Naive thymus-derived CD4-positive, alpha-beta T cell (primary cell): ENCODE measurements at regions not wholly inside any gene's neighbourhood (a gene's known extent, or its start where the extent isn't known, plus 50 kb on each side); places are given as distances from the start of the nearest gene placed in this dataset.

ENCODE experiments used
- ATAC-seq: fragments of 150-1000 bp; cut with Tn5 transposase; 2 replicates; pipeline ENCODE4 v1.10.0; 2021; ENCODE audit warnings: mild to moderate bottlenecking, moderate library complexity
- CTCF ChIA-PET: fragments of 350-600 bp; sonication (Branson Sonifier 250); formaldehyde crosslinking; loops from one replicate; lab custom pipeline; 2021; ENCODE audit warnings: antibody characterized with exemption; lab: Charles Lee
- POLR2A ChIA-PET: fragments of 350-600 bp; sonication (Branson Sonifier 250); formaldehyde crosslinking; loops from one replicate; lab custom pipeline; 2021; ENCODE audit warnings: antibody characterized with exemption, inconsistent platforms; lab: Charles Lee
- DNase-seq, 9 donors: peaks; one replicate each; pipeline versions ENCODE4 v3.0.0 to v3.0.0-alpha.2; 2020 to 2022; ENCODE audit warnings: mixed read lengths in 1 of 9
- H3K27ac ChIP-seq: one replicate; pipeline ENCODE4 v1.7.0; 2013; ENCODE audit warnings: mild to moderate bottlenecking, low read depth, low read length, moderate library complexity
- H3K27me3 ChIP-seq, 2 donors: one replicate each; pipeline ENCODE4 v1.7.0; 2013; ENCODE audit warnings: low read length in 2 of 2, mild to moderate bottlenecking in 2 of 2, moderate library complexity in 2 of 2; ENCODE audit not compliant: control insufficient read depth in 2 of 2, insufficient read depth in 2 of 2
- H3K36me3 ChIP-seq, 3 experiments: 1 replicate in 2 of 3; 2 replicates in 1 of 3; pipeline ENCODE4 v1.7.0; 2013; ENCODE audit warnings: low read length in 3 of 3, mild to moderate bottlenecking in 3 of 3, moderate library complexity in 1 of 3; ENCODE audit not compliant: insufficient read depth in 3 of 3, control insufficient read depth in 2 of 3
- H3K4me1 ChIP-seq, 2 donors: one replicate each; pipeline ENCODE4 v1.7.0; 2013; ENCODE audit warnings: low read length in 2 of 2, mild to moderate bottlenecking in 2 of 2, moderate library complexity in 1 of 2; ENCODE audit not compliant: control insufficient read depth in 2 of 2, insufficient read depth in 2 of 2
- H3K4me3 ChIP-seq: 2 replicates; pipeline ENCODE4 v1.7.0; 2013; ENCODE audit warnings: mild to moderate bottlenecking, low read length
- H3K9me3 ChIP-seq, 3 experiments: 1 replicate in 2 of 3; 2 replicates in 1 of 3; pipeline ENCODE4 v1.7.0; 2013; ENCODE audit warnings: low read length in 3 of 3; ENCODE audit not compliant: control insufficient read depth in 2 of 3
- H3K27ac Mint-ChIP-seq, 9 donors: one replicate each; pipeline ENCODE4 v1.8.0; 2020 to 2022; ENCODE audit warnings: mixed read lengths in 9 of 9, mild to moderate bottlenecking in 8 of 9, moderate library complexity in 5 of 9, inconsistent platforms in 2 of 9
- H3K27me3 Mint-ChIP-seq, 5 donors: one replicate each; pipeline ENCODE4 v1.8.0; 2021 to 2022; ENCODE audit warnings: mixed read lengths in 5 of 5, mild to moderate bottlenecking in 1 of 5
- H3K36me3 Mint-ChIP-seq, 5 donors: one replicate each; pipeline ENCODE4 v1.8.0; 2020 to 2022; ENCODE audit warnings: mixed read lengths in 5 of 5, mild to moderate bottlenecking in 3 of 5, inconsistent platforms in 1 of 5
- H3K4me1 Mint-ChIP-seq, 7 donors: one replicate each; pipeline ENCODE4 v1.8.0; 2020 to 2022; ENCODE audit warnings: mixed read lengths in 7 of 7, mild to moderate bottlenecking in 3 of 7, inconsistent platforms in 1 of 7
- H3K4me3 Mint-ChIP-seq, 10 donors: one replicate each; pipeline ENCODE4 v1.8.0; 2020 to 2022; ENCODE audit warnings: mild to moderate bottlenecking in 10 of 10, mixed read lengths in 10 of 10, moderate library complexity in 6 of 10, inconsistent platforms in 2 of 10
- H3K9me3 Mint-ChIP-seq, 11 donors: one replicate each; pipeline ENCODE4 v1.8.0; 2020 to 2022; ENCODE audit warnings: mixed read lengths in 11 of 11, mild to moderate bottlenecking in 4 of 11, inconsistent platforms in 1 of 11, moderate library complexity in 1 of 11
- intact Hi-C, 2 donors: fragments of 100-400 bp; cut with micrococcal nuclease; formaldehyde crosslinking; loops; one replicate each; pipeline ENCODE4 v1.15.1; 2023

- ATAC-seq, result no peak
- CTCF ChIA-PET, result interaction anchor here (1.3 kb wide), 1 partner anchor 33 kb away, joined by 4 read pairs; no protein-coding TSS in a partner anchor
- H3K27ac Mint-ChIP-seq, result no peak overlapping the region
Observed at GRCh38 chr3:30231277-30232141, 374.9 kb upstream of the TGFBR2 start.

GRCh38 chr3:30232142-30232541 lies 374.3 kb upstream of the TGFBR2 start:
- Mint-ChIP-seq H3K9me3 (peaks cover 0 to 6% (median 0%) of the 10 kb centered on the region in 11 donors), H3K27me3 (peaks cover 0 to 2% (median 0%) of the 10 kb centered on the region in 5 donors), H3K36me3 (peaks cover 0 to 17% (median 0%) of the 10 kb centered on the region in 5 donors), H3K27ac (no peak overlapping the region), H3K4me1 (peaks cover 10 to 21% (median 13%) of the 10 kb centered on the region in 7 donors), H3K4me3 (no peak overlapping the region)
- ChIA-PET POLR2A (no interaction called here), CTCF (no interaction called here)
- H3K27ac ChIP-seq, result no peak overlapping the region
- H3K4me1 ChIP-seq, result peaks cover 0 to 9% of the 10 kb centered on the region in 2 donors
- H3K27me3 ChIP-seq, result no peaks in the 10 kb centered on the region
- H3K4me3 ChIP-seq, result no peak overlapping the region
- intact Hi-C loops, result no loop called here
- H3K36me3 ChIP-seq, result no peaks in the 10 kb centered on the region
- H3K9me3 ChIP-seq, result no peaks in the 10 kb centered on the region
- ATAC-seq (peak; percentile 21), DNase-seq (no peak)

More at GRCh38 chr3:30231277-30232141, 374.9 kb upstream of the TGFBR2 start:
- no peak for DNase-seq
- Mint-ChIP-seq H3K36me3 (peaks cover 0 to 19% (median 0%) of the 10 kb centered on the region in 5 donors), H3K4me1 (peaks cover 11 to 24% (median 16%) of the 10 kb centered on the region in 7 donors), H3K9me3 (peaks cover 0 to 5% (median 0%) of the 10 kb centered on the region in 11 donors), H3K27me3 (no peaks in the 10 kb centered on the region), H3K4me3 (no peak overlapping the region)
- Histone ChIP-seq H3K36me3 (no peaks in the 10 kb centered on the region), H3K27ac (no peak overlapping the region), H3K4me3 (no peak overlapping the region), H3K9me3 (no peaks in the 10 kb centered on the region), H3K4me1 (peaks cover 0 to 9% of the 10 kb centered on the region in 2 donors), H3K27me3 (no peaks in the 10 kb centered on the region)
- intact Hi-C loops, result no loop called here
- POLR2A ChIA-PET, result no interaction called here

DNA sequence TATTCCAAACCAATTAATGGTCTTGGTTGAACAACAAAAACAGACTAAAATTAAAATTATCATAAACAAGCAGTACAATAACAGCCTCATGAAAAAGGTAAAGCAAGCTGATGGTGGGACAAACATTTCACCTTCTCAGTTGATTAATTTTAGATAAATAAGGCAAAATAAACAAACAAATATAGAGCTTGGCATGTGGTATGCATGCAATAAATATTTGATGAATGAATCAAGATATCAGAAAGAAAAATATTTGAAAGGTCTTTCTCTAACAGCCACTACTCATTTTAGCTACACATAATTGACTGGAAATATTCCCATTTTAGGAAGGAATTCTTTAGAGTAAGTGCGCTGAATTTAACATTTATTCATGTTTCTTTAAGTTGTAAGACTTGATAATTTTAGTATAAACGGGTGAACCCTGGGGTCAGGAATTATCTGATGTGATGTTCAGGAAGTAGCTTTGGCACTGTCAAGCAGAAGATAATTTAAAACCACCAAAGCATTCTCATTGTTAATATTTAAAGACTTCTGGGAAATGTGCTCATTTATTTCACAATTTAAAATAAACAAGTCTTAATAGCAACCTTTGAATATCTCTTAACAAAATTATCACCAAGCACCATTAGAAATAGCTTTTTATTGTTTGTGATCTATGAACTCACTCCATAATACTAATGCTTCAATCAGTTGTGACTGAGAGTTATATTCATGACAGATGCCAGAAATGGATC lies 372.3 kb upstream of the TGFBR2 start:
- no peak overlapping the region for H3K27ac Mint-ChIP-seq
- ATAC-seq, result peak; percentile 29
- no peaks in the 10 kb centered on the region for H3K4me1 ChIP-seq
- peaks cover 0 to 4% (median 0%) of the 10 kb centered on the region in 5 donors for H3K27me3 Mint-ChIP-seq
- H3K4me3 Mint-ChIP-seq, result no peak overlapping the region
- H3K36me3 ChIP-seq, result no peaks in the 10 kb centered on the region
- CTCF ChIA-PET, result no interaction called here
- H3K9me3 ChIP-seq, result no peaks in the 10 kb centered on the region
- POLR2A ChIA-PET, result no interaction called here
- no peak overlapping the region for H3K27ac ChIP-seq
- no peak overlapping the region for H3K4me3 ChIP-seq
- H3K27me3 ChIP-seq, result no peaks in the 10 kb centered on the region
- peaks cover 0 to 9% (median 2%) of the 10 kb centered on the region in 11 donors for H3K9me3 Mint-ChIP-seq
- intact Hi-C loops, result no loop called here
- DNase-seq, result no peak
- peaks cover 0 to 6% (median 0%) of the 10 kb centered on the region in 7 donors for H3K4me1 Mint-ChIP-seq
- peaks cover 0 to 11% (median 0%) of the 10 kb centered on the region in 5 donors for H3K36me3 Mint-ChIP-seq

DNA sequence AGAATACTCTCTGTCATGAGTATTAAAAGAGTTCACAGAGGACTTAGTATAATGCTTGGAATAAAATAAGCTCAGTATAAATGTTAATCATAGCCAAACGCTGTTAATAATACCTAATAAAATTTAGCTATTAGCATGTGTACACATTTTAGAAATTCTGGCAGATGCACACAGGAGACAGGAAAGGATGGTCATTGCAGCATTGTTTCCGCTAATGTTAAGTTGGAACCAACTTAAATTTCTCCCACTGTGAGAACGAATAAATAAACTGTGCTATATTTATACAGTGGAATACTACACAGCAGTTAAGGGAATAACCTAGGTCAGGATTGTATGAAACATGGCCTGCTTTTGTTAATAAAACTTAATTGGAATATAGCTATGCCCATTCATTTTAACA lies 370.4 kb upstream of the TGFBR2 start:
- ChIA-PET CTCF (no interaction called here), POLR2A (no interaction called here)
- DNase-seq (no peak), ATAC-seq (no peak)
- H3K4me1 Mint-ChIP-seq, result peaks cover 0 to 6% (median 0%) of the 10 kb centered on the region in 7 donors
- no peaks in the 10 kb centered on the region for H3K27me3 ChIP-seq
- H3K27me3 Mint-ChIP-seq, result peaks cover 0 to 7% (median 0%) of the 10 kb centered on the region in 5 donors
- no peaks in the 10 kb centered on the region for H3K4me1 ChIP-seq
- no peak overlapping the region for H3K27ac Mint-ChIP-seq
- intact Hi-C loops, result no loop called here
- no peak overlapping the region for H3K4me3 ChIP-seq
- no peaks in the 10 kb centered on the region for H3K9me3 ChIP-seq
- no peaks in the 10 kb centered on the region for H3K36me3 ChIP-seq
- H3K4me3 Mint-ChIP-seq, result no peak overlapping the region
- peaks cover 0 to 4% (median 2%) of the 10 kb centered on the region in 5 donors for H3K36me3 Mint-ChIP-seq
- peaks cover 0 to 10% (median 3%) of the 10 kb centered on the region in 11 donors for H3K9me3 Mint-ChIP-seq
- no peak overlapping the region for H3K27ac ChIP-seq

DNA sequence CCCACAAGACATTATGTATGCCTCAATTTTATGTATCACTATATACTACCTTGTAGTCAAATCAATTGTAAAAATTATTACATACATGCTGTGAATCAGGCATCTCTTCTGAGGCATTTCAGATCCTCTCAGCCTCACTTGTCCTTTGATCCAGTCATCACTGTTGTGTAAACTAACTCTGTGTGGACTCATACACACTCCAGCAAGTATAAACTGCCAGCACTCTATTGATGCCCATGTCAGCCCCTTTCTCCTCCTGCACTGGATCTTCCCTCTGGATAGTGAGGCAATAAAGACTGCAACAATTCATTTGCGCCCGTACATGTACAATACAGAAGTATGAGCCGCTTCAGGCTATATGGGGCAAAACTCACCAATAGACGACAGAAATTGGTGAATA lies 364.7 kb upstream of the TGFBR2 start:
- H3K9me3 Mint-ChIP-seq, result peaks cover 0 to 16% (median 3%) of the 10 kb centered on the region in 11 donors
- no peak overlapping the region for H3K27ac ChIP-seq
- intact Hi-C loops, result no loop called here
- H3K27ac Mint-ChIP-seq, result no peak overlapping the region
- H3K27me3 ChIP-seq, result no peaks in the 10 kb centered on the region
- ChIA-PET POLR2A (no interaction called here), CTCF (no interaction called here)
- no peaks in the 10 kb centered on the region for H3K4me1 Mint-ChIP-seq
- peaks cover 0 to 7% (median 3%) of the 10 kb centered on the region in 5 donors for H3K36me3 Mint-ChIP-seq
- peaks cover 0 to 10% (median 0%) of the 10 kb centered on the region in 5 donors for H3K27me3 Mint-ChIP-seq
- no peaks in the 10 kb centered on the region for H3K9me3 ChIP-seq
- H3K36me3 ChIP-seq, result no peaks in the 10 kb centered on the region
- DNase-seq (no peak), ATAC-seq (no peak)
- no peak overlapping the region for H3K4me3 Mint-ChIP-seq
- H3K4me3 ChIP-seq, result no peak overlapping the region
- no peaks in the 10 kb centered on the region for H3K4me1 ChIP-seq

DNA sequence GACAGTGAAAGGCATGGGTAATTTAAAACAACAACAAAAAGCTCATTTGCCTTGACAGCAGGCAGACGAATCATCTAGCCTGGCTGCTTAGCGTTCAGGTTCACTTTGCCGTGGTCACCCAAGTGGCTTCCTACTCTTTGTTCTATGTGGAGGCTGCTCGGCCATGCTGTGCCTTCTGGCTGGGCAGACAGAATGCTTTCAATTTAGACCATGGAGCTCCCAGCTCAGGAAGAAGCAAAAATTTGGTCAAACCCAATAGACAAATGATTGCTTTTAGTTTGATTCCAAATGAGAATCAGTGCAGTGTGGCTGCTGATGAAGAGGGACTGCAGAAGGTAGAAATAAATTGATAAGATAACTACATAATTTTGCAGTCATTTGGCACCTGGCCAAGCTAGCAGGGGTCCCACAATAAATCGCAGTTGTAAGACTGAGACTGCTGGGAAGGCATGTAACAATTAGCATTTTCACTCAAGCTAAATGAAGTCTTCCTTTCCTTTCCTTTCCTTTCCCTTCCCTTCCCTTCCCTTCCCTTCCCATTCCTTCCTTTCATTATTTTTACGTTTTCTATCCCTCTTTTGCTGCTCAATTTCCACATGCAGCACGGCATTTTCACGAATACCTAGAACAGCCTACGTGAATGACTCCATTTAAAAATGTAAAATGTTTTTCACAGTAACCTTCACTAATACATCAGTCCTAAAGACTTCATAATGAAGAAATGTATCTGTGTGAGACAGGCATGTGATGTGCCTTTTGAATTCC lies 360.4 kb upstream of the TGFBR2 start:
- ATAC-seq (no peak), DNase-seq (no peak)
- Mint-ChIP-seq H3K9me3 (peaks cover 0 to 7% (median 0%) of the 10 kb centered on the region in 11 donors), H3K36me3 (peaks cover 0 to 12% (median 0%) of the 10 kb centered on the region in 5 donors), H3K4me3 (no peak overlapping the region), H3K27me3 (peaks cover 0 to 7% (median 3%) of the 10 kb centered on the region in 5 donors), H3K27ac (peak overlapping the region in 1 of 9 donors; percentile 74), H3K4me1 (peaks cover 0 to 12% (median 0%) of the 10 kb centered on the region in 7 donors)
- H3K36me3 ChIP-seq, result no peaks in the 10 kb centered on the region
- H3K27me3 ChIP-seq, result no peaks in the 10 kb centered on the region
- H3K9me3 ChIP-seq, result no peaks in the 10 kb centered on the region
- H3K4me3 ChIP-seq, result no peak overlapping the region
- H3K4me1 ChIP-seq, result no peaks in the 10 kb centered on the region
- H3K27ac ChIP-seq, result no peak overlapping the region
- CTCF ChIA-PET, result interaction anchor here (0.7 kb wide), 1 partner anchor 339 kb away, joined by 4 read pairs; no protein-coding TSS in a partner anchor
- POLR2A ChIA-PET, result no interaction called here
- intact Hi-C loops, result loop anchor here in 1 of 2 donors (5.0 kb wide), 1 partner anchor 101 kb away; no protein-coding TSS in a partner anchor
